PC-9 (cell line): ENCODE measurements at regions not wholly inside any gene's neighbourhood (a gene's known extent, or its start where the extent isn't known, plus 50 kb on each side); places are given as distances from the start of the nearest gene placed in this dataset.

ENCODE experiments used
- BruUV-seq: library from RNA; stranded (reverse); fragments of 400-500 nt; replicated peaks from 2 replicates; lab custom pipeline; 2021; lab: Mats Ljungman, UMichigan
- CTCF ChIA-PET: fragments of 300-600 bp; sonication (Branson Sonifier 250); formaldehyde crosslinking; loops from one replicate; lab custom pipeline; 2022; ENCODE audit warnings: antibody characterized with exemption; lab: Charles Lee
- POLR2A ChIA-PET: fragments of 300-600 bp; sonication (Branson Sonifier 250); formaldehyde crosslinking; loops from one replicate; lab custom pipeline; 2022; ENCODE audit warnings: antibody characterized with exemption; ENCODE audit not compliant: unreplicated experiment; lab: Charles Lee
- DNase-seq, 2 experiments: peaks; one replicate each; pipeline versions ENCODE4 v3.0.0 to v3.0.0-alpha.2; 2015 to 2022; ENCODE audit warnings: mixed read lengths in 1 of 2
- H2AFZ ChIP-seq: fragments of 200-600 bp; sonication (generic); 2 replicates; pipeline ENCODE4 v1.8.1; 2017; ENCODE audit warnings: antibody characterized with exemption
- H3F3A ChIP-seq: fragments of 200-600 bp; sonication (generic); 2 replicates; pipeline ENCODE4 v1.8.1; 2017; ENCODE audit warnings: antibody characterized with exemption, mild to moderate bottlenecking, low read depth; ENCODE audit not compliant: insufficient read depth
- H3K27ac ChIP-seq: fragments of 200-600 bp; sonication (generic); 2 replicates; pipeline ENCODE4 v1.6.1; 2016; ENCODE audit warnings: mixed run types
- H3K27me3 ChIP-seq: fragments of 200-600 bp; sonication (generic); 2 replicates; pipeline ENCODE4 v1.6.1; 2016; ENCODE audit warnings: low read depth, mixed run types; ENCODE audit not compliant: insufficient read depth
- H3K36me3 ChIP-seq: fragments of 200-600 bp; sonication (generic); 2 replicates; pipeline ENCODE4 v1.6.1; 2016; ENCODE audit warnings: low read depth, mixed run types
- H3K4me1 ChIP-seq: fragments of 200-600 bp; sonication (generic); replicated peaks from 2 replicates; pipeline ENCODE4 v1.6.1; 2016; ENCODE audit warnings: mixed run types; ENCODE audit not compliant: insufficient read depth
- H3K4me2 ChIP-seq: fragments of 200-600 bp; sonication (generic); 2 replicates; pipeline ENCODE4 v1.6.1; 2017; ENCODE audit warnings: mixed run types
- H3K4me3 ChIP-seq: fragments of 200-600 bp; sonication (generic); 2 replicates; pipeline ENCODE4 v1.6.1; 2016; ENCODE audit warnings: mixed run types
- H3K79me2 ChIP-seq: fragments of 200-600 bp; sonication (generic); 2 replicates; pipeline ENCODE4 v1.6.1; 2017; ENCODE audit warnings: low read depth, mixed run types
- H3K9me2 ChIP-seq: fragments of 200-600 bp; sonication (generic); 2 replicates; pipeline ENCODE4 v1.8.1; 2017; ENCODE audit warnings: mild to moderate bottlenecking; ENCODE audit not compliant: insufficient read depth
- H3K9me3 ChIP-seq: fragments of 200-600 bp; sonication (generic); 2 replicates; pipeline ENCODE4 v1.8.1; 2016; ENCODE audit warnings: low read depth; ENCODE audit not compliant: insufficient read depth
- H4K20me1 ChIP-seq: fragments of 200-600 bp; sonication (generic); 2 replicates; pipeline ENCODE4 v1.8.1; 2017; ENCODE audit not compliant: insufficient read depth
- CTCF ChIP-seq: fragments of 200-600 bp; sonication (generic); conservative IDR thresholded peaks from 2 replicates; pipeline ENCODE4 v1.6.1; 2017; ENCODE audit warnings: mixed run types, antibody characterized with exemption, mild to moderate bottlenecking, moderate library complexity
- EZH2 ChIP-seq: fragments of 200-600 bp; sonication (generic); IDR thresholded peaks from 2 replicates; pipeline ENCODE4 v1.8.0; 2017; ENCODE audit warnings: antibody characterized with exemption, low read depth
- intact Hi-C: fragments of 100-400 bp; cut with micrococcal nuclease; formaldehyde crosslinking; loops from one replicate; pipeline ENCODE4 v1.10.0; 2022; ENCODE audit not compliant: unreplicated experiment

- H4K20me1 ChIP-seq: no peaks in the 10 kb centered on the region
- H3F3A ChIP-seq: no peaks in the 10 kb centered on the region
- no peak for DNase-seq
- no peak overlapping the region for H3K27ac ChIP-seq
- no peak overlapping the region for H3K4me2 ChIP-seq
- no peaks in the 10 kb centered on the region for H3K36me3 ChIP-seq
- no TSS peak for BruUV-seq
- ChIA-PET POLR2A (no interaction called here), CTCF (no interaction called here)
- TF ChIP-seq CTCF (no peak), EZH2 (no peak)
- H2AFZ ChIP-seq: no peak overlapping the region
- H3K9me3 ChIP-seq: no peaks in the 10 kb centered on the region
- intact Hi-C loops: no loop called here
- H3K79me2 ChIP-seq: no peaks in the 10 kb centered on the region
- no peak overlapping the region for H3K4me3 ChIP-seq
- H3K27me3 ChIP-seq: peaks cover 3% of the 10 kb centered on the region; the same call in 1 of the 2 replicates
- no peaks in the 10 kb centered on the region for H3K9me2 ChIP-seq
- no peaks in the 10 kb centered on the region for H3K4me1 ChIP-seq
These were observed 544.9 kb upstream of the DDX18 start for GRCh38 chr2:117269574-117269973.

GRCh38 chr2:117271631-117272030 is 542.9 kb upstream of the DDX18 start:
- intact Hi-C loops: no loop called here
- Histone ChIP-seq H3K27me3 (peaks cover 3% of the 10 kb centered on the region; the same call in 1 of the 2 replicates), H3K79me2 (no peaks in the 10 kb centered on the region), H2AFZ (no peak overlapping the region), H3K9me2 (no peaks in the 10 kb centered on the region), H4K20me1 (no peaks in the 10 kb centered on the region), H3F3A (no peaks in the 10 kb centered on the region), H3K4me1 (no peaks in the 10 kb centered on the region), H3K4me2 (no peak overlapping the region), H3K4me3 (no peak overlapping the region), H3K36me3 (no peaks in the 10 kb centered on the region), H3K9me3 (no peaks in the 10 kb centered on the region), H3K27ac (no peak overlapping the region)
- ChIA-PET CTCF (no interaction called here), POLR2A (no interaction called here)
- no peak for DNase-seq
- no TSS peak for BruUV-seq
- TF ChIP-seq CTCF: no peak
- no peak for TF ChIP-seq EZH2

- H3F3A ChIP-seq: no peaks in the 10 kb centered on the region
- H3K27me3 ChIP-seq: peaks cover 8% of the 10 kb centered on the region; the same call in 1 of the 2 replicates
- no peak overlapping the region for H3K27ac ChIP-seq
- H2AFZ ChIP-seq: no peak overlapping the region
- ChIA-PET CTCF (no interaction called here), POLR2A (no interaction called here)
- no peaks in the 10 kb centered on the region for H3K9me3 ChIP-seq
- intact Hi-C loops: no loop called here
- no peaks in the 10 kb centered on the region for H3K36me3 ChIP-seq
- H3K4me1 ChIP-seq: no peaks in the 10 kb centered on the region
- TF ChIP-seq CTCF (no peak), EZH2 (no peak)
- no peak overlapping the region for H3K4me2 ChIP-seq
- H4K20me1 ChIP-seq: no peaks in the 10 kb centered on the region
- H3K79me2 ChIP-seq: no peaks in the 10 kb centered on the region
- DNase-seq: no peak
- no peak overlapping the region for H3K4me3 ChIP-seq
- no peaks in the 10 kb centered on the region for H3K9me2 ChIP-seq
- no TSS peak for BruUV-seq
These were observed 541.4 kb upstream of the DDX18 start for GRCh38 chr2:117273009-117273671.
